ENCODE measurements at regions not wholly inside any gene's neighbourhood (a gene's known extent, or its start where the extent isn't known, plus 50 kb on each side); places are given as distances from the start of the nearest gene placed in this dataset.

DNA sequence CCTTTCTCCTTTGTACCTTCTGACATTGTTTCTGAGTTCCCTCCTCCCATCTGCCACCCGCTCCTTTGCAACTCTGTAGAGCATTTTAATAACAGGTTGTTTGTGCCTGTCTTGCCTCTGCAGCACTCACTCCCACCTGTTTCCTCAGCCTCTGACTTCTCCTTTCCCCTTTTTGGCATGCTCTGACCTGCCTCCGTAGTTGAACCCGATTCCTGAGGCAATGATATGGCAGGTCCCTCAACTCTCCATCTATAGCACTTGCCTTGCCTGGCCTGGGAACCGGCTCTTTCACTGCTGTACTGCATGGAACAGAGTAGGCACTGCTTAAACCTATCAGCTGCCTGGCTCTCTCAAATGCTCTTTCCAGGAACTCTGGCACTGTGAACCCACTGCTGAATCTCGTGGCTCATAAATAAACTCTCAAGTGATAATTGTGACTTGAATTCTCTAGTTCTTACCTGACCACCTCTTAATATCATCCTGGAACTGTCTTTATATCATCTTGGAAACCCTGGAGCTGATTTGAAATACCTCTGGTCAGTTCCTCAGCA, 50.3 kb downstream of the UTRN start:
- DNase-seq = no peak

DNA sequence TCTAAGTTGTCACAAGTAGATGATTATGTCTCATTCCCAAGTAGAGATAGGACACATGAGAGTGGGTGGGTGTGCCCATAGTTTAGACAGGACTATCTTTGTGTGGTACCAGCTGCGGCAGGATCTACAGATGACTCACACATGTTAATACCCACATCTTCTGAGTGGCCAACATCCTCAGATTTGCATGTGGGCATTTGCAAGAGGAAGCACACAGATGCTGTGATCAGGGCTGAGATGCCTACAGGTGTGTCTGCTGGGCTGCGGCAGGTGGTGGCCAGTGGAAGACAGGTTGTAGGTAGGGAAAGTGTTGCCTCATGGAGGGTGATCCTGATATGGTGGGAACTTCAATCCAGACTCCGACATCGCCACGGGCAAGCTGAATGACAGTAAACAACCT, 50.8 kb downstream of the UTRN start:
- DNase-seq = no peak

DNA sequence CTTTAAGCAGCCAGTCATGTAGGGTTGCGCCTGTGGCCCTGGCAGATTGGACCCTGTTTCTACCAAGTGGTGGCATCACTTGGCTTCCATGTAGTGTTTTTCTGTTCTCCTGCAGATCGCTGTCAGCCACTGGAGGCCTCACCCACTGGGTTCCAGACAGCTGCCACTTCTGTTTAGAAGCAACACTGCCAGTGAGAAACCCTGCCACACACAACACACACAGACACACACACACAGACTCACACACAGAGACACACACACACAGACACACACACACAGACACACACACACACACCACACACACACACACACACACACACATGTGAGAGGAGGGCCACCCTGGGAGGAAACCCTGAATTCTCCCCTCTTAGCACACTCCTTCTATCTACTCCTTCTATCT, 51.8 kb downstream of the UTRN start:
- DNase-seq = no peak

DNA sequence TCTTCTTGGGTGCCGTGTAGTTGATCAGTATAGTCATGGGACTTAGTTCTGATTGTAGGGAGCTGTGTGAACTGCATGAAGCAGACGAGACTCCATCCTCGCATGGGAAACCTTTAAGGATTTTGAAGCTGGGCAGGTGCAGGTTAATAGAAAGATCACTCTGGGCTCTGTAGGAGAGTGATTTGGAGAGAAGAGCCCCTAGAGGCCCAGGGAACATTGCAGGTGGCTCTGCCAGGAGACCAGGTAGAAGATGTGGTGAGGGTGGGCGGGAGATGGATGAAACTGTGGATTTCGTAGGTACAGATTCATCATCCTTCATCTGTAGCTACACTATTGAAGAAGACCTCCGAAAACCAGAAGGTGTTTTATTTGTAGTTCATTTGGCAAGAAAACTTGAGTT, 53.3 kb downstream of the UTRN start:
- DNase-seq = no peak

DNA sequence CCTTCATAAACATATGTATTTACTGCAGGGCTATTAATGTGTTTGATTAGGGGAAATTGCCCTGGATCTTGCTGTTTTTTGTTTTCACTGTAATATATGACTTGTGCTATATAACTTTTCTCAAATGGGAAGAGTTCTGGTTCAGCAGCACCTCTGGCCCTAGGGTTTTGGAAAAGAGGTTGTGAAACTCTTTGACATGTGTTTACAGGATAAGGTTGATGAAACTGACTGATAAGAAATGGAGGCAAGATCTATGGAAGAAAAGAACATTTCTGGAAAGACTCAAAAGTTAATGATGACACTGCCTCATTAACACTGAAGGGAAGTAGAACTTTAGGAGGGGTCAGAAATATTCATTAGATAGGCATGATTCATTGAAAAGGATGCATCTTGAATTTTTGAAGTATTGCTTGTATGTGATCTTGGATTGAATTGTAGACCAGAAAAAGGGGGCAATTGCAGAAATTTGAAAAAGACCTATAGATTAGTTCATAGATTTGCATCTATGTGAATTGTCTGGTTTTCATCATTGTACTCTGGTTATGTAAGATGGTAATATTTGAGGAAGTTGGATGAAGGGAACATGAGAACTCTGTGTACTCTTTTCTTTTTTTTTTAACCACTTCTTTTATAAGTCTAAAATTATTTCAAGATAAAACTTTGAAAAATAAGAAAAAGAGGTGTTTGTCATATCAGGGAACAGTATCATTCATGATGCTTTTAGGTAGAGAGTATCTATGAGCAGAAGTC, 54.0 kb downstream of the UTRN start:
- no peak for DNase-seq

DNA sequence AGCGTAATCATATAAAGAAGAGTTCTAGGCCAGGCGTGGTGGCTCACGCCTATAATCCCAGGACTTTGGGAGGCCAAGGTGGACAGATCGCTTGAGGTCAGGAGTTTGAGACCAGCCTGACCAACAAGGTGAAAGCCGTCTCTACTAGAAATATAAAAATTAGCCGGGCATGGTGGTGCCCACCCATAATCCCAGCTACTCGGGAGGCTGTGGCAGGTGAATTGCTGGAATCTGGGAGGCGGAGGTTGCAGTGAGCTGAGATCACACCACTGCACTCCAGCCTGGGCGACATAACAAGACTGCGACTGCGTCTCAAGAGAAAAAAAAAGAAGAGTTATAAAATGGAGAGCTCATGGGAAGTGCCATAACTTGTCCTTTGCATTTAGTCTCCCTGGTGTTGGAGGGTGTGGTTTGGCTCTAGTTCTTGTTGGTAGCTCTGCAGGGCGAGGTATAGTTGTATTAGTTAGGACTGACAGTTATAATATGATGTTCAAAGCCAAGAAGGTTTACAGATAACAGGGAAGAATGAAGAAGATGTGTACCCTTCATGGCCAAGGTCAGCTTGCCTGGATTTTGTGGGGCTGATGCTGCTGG, 54.8 kb downstream of the UTRN start:
- DNase-seq = no peak

DNA sequence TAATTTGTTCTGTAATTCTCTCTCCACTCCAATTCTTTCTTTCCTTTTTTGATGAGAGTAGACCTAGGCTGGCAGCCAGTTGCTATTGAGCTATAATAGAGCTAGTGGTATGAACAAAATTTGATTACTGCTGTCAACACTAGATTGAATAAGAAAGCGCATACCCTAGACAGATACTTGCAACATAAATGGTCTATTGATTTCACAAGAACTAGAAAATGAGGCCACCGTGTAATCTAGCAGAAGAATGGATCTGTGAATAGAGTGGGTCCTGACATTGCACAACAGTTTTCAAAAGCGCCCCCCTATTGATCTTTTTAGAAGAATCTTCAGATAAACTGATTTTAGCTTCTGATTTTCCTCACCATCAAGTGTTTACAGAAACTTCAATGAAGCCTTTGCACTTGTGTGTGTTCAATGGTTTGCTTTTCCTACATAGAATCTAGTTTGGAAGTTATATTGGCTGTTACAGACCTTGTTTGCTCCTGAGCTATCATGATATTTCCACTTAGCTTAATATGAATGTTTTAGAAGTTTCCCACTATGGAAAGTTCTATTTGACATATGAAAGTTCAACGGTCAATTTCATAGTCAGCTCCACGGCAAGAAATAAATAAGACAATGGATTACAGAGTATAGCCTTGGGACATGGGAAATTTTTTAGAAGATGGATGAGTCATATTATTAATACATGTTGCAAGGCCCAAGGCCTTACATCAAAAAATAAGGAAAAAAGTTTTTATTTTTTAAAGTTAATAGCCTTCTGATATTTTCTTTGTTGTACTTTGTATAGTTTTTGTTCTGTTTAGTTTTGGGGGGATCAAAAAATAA, 55.6 kb downstream of the UTRN start:
- no peak for DNase-seq

DNA sequence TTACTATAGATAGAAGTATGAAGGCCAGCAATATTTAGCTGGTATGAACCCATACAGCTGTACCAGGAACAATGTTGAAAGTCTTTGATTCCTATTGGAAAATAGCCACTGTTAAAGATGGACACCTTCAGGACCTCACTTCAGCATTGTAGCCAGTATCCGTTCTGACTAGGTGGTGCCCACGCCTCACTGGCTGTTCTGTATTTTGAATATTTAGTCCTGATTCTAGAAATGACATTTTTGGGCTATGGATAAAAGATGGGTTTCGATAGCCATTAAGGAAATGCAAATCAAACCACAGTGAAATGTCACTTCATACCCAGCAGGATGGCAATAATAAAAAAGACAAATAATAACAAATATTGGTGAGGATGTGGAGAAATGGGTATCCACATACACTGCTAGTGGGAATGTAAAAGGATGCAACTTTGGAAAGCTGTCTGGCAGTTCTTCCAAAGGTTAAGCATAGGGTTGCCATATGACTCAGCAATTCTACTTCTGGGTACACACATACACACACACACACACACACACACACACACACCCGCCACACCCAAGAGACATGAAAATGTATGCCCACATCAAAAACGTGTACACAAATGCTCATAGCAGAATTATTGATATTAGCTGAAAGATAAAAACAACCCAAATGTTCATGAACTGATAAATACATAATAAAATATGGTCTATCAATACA, 56.8 kb downstream of the UTRN start:
- DNase-seq = no peak

DNA sequence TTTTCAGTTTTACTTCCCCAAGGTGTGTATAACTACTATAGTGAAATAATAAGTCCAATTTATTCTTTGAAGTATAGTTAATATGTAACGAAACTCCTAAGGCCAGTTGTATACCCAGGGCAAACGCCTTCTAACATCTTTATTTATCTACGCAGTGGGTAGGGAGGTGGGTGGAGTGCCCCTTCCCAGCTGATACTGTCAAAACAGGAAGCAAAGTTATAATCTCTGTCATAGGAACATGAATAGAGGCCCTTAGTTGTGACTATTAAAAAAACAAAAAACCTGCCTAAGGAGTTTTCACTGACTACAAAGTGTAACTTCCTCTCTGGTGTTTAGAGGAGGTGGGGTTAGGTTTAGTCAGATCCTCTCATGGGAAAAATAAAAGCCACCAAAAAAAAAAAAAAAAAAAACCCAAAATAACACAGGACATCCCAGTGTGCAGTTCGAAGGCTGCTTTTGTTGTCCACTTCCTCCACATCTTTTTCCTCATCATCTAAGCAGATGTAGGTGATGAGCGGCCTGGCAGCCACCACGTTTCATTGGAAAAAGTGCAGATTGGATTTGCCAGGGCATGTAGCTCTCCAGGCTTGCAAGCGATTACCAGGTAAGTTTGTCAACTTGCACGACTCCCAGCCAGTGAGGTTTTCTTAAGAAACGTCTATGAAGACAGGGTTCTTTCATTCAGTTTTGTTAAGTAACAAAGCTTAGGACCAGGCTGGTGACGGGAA, 58.7 kb downstream of the UTRN start:
- peak; percentile 61 for DNase-seq

DNA sequence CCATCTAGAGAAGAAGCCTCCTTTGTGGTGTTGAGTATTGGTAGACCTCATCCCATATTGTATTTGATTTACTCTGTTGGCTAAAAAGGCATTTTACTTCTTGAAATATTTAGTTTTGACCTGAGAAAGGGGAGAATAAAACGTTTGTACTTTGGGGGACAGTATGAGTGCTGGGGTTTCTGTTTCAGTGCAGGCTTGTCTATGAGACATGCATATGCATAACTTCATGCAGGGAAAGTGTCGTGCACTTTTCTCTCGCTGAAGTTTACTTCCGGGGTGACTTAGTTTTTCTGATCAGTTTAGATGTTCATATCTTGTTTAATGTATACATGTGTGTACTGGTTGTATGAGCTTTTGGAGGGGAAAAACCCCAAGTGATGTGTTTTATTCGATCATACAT, 59.5 kb downstream of the UTRN start:
- DNase-seq = no peak

DNA sequence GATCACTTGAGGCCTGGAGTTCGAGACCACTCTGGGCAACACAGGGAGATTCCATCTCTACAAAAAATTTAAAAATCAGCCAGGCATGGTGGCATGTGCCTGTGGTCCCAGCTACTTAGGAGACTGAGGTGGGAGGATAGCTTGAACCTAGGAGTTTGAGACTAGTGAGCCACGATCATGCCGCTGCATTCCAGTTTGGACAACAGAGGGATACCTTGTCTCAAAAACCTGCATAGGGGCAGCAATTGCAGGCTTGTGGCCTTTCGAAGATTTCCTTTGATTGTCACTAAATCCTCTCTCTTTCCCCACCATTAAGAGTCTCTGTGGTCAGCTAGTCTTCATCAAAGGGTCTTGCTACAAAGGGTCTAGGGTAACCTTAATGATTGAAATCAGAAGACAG, 60.3 kb downstream of the UTRN start:
- no peak for DNase-seq

DNA sequence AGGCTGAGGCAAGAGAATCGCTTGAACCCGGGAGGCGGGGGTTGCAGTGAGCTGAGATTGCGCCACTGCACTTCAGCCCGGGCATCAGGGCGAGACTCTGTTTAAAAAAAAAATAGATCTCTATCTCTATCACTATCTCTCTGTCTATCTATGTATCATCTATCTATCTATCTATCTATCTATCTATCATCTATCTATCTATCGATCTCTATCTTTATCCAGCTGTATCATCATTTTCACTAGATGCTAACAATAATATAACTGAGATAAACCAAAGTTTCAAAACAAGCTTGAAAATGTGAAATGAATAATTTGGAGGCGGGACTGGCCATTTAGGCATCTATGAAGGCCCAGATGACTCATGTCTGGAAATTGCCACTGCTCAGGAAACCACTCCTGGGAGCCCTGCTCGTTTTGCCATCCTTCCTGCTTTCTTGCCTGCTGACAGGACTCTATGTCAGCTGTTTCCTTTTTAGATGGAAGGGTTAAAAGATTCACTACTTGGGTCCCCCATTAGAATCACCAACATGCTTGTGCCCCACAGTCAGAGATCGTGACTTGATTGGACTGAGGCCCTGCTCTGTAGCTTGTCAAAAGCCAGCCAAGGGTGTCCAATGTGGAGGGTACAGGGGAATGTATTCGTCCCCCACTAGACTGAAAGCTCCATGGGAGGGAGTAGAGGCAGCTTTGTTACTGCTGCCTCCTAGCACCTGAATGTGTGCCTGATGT, 61.7 kb downstream of the UTRN start:
- no peak for DNase-seq

DNA sequence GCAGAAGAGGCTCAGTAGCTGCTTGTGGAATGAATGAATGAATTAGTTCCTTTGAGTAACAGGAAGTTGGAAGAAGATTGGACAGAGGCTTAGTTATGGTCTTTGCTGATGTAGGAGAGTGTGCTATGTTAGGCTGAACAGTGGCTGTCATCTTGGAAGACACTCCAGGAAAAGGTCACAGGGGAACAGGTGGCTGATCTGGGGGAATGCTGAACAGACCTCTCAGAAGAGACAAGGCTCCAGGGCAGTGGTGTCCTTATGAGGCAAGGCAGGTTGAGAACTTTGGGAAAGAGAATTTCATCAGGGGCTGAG, 62.3 kb downstream of the UTRN start:
- no peak for DNase-seq

DNA sequence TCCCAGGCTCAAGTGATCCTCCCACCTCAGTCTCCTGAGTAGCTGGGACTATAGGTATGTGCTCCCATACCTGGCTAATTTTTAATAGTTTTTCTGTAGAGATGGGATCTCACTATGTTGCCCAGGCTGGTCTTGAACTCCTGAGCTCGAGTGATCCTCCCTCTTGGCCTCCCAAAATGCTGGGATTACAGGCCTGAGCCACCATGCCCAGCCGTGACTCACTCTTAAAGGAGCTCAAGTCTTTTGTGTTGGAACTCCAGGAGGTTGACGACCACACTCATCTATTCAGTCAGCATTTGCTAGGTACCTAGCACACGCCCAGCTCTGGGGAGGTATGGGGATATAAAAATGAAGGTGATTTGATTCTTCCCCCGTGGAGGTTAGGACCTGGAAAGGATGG, 62.8 kb downstream of the UTRN start:
- DNase-seq = no peak

DNA sequence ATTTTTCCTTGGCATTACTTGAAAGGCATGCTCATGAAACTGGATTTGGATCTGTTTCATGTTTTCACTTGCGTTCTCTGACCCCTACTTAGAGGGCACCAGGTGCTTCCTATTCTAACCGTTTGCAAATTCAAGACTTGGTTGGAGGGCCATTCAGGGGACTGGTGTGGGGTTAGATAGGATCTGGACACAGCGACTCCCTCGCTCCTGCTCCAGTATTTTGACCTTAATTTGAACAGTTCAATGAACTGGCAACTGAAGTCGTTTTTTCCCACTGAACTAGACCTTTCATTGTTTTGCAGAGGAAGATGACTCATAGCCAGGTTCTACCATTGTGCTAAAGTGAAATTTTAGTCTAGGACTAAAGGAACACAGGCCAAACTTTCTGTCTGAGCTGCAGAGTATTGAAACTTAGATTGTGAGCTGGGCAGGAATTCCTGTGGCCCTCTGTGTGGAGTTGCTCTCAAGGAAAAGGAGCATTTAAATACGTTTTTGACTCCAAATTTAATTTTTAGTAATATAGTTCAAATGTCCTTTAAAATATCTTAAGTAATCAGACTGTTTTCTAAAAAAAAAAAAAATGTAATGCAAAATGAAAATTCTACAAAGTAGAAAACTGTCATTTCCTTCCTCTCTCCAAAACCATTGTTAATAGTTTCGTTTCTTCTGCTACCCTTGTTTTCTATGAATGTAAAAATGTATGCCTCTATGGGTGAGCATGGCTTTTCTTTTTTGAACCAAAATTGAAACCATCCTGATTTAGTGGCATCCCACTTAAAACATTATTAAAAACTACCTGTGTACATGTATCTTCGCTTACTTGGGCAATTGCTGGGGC, 64.8 kb downstream of the UTRN start:
- DNase-seq = peak; percentile 82

DNA sequence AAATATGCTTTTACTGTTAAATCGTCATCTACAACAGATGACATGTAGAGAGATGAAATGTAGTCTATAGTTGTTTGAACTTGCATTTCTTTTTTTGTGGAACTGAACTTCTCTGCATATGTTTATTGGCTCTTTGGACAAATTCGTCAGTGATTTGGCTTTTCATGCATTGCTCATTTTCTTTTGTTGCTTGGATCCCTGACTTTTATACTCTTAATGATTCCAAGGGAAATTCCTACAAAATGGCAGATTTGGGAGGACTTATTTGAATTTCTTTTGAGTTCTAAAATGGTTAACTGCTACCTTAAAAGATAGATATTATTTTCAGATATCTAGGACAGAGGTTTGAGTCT, 65.4 kb downstream of the UTRN start:
- no peak for DNase-seq

DNA sequence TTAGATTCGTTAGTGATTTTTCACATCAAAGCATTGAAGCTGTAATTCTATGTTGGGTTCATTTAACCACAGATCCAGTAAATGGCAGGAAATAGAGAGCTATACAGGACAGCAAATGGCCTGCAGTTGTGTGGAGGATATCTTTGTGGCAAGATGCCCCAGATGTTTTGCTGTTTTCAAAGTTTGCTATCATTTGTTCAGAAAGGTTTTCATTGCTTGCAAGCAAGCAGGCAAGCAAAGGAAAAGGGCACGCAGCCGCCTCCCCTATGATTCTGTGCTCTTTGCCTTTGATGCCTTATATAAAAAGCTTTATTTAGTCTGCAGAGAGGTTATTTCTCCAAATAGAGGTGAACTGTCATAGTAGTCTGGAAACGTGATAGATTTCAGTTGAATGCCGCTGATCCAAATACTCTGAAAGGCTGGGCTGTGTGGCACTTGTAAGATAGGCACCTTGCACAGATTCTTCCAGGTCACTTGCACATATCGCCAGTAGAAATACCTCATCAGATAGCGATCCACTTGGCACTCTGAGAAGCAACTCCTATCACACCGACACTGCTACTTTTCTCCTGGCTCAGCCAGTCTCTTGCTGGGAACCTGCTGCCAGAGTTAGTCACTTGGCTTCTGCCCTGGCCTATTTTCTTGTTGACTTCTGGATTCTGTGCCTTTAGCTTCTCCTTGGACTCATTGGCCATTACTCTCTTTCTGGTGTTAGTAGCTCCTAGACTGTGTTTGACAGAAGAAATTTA, 66.4 kb downstream of the UTRN start:
- DNase-seq = peak; percentile 44

DNA sequence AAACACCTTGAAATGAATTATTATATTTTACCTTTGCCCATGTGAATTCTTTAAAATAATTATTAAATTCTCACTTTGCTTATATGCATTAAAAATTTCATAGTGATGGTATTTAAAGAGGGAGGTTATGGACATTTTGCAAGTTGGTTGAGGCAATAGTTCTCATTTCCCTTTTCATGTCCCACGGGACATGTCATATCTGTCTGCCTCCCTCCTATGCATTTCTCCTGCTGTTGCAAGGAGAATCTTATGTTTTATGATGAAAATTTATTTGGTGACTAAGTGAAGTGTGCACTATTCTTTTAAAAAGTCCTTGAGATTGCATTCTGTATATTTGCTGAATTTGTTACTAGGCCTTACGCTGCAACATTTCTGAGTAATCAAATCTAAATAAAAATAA, 67.2 kb downstream of the UTRN start:
- no peak for DNase-seq

DNA sequence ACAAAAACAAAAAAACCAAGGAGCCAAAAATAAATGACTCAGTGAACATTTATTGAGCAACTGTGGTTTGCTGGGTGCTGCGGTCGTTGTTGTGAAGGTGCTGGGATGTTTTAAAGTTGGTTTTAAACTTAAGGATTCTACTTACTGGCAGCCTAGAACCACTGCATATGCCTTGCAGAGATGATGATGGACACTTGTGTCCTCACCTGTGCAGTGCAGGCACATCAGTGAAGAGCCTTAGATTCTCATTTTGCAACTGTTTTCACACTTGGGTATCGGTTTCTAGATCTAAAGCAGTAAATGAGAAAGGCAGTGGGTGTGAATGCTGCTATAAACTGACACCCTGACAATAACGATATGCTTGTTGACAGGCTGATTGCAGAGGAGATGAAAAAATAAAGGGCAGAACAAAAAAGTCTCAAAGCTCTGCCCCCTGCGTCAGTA, 68.8 kb downstream of the UTRN start:
- no peak for DNase-seq

DNA sequence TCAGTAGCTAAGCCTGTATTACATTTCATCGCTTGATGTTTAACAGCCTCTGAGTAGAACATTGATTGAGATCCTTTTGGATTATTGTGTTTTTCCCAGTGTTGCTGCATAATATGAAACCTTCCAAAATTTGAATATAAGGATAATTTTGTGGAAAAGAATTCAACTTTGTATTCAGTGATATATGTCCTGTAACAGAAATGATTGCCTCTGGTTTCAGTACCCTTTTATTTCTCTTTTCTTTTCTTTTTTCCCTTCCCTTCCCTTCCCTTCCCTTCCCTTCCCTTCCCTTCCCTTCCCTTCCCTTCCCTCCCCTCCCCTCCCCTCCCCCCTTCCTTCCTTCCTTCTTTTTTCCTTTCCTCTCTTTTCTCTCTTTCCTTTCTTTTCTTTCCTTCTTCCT, 74.6 kb downstream of the UTRN start:
- no peak for DNase-seq
